Fibroblast of lung (primary cell): ENCODE measurements at regions not wholly inside any gene's neighbourhood (a gene's known extent, or its start where the extent isn't known, plus 50 kb on each side); places are given as distances from the start of the nearest gene placed in this dataset.

Source experiments
- EZH2 ChIP-seq: IDR thresholded peaks from 2 replicates; pipeline ENCODE4 v1.5.1; 2012; ENCODE audit warnings: low read length, control low read depth, mild to moderate bottlenecking; ENCODE audit errors: missing control alignments
- TF ChIP-seq, protein P1 (sequence below), 2 donors: IDR thresholded peaks in 1 of 2; conservative IDR thresholded peaks in 1 of 2; 1 replicate in 1 of 2; 2 replicates in 1 of 2; pipeline ENCODE4 v1.5.1; 2011 to 2012; ENCODE audit warnings: low read length in 2 of 2, control low read depth in 1 of 2, inconsistent platforms in 1 of 2, low read depth in 1 of 2, mild to moderate bottlenecking in 1 of 2

DNA sequence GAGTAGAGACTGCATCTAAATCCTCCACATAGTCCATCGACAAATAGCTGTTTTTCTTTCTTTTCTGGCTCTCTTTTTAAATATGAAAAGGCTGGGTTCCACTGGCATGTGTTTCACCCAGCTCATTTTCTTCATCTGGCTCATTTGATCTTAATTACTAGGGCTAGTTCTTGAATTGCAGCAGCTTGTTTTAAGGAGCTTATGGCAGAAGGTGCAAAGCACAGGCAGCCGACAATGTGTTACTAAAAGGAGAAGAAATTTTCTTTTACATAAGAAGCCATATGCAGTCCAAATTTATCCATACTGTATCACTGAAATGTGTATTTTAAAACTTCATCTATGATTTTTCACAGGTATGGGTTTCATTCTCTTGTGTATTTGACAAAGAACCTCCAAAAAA lies 205.6 kb upstream of the PTER start:
- TF ChIP-seq, protein P1, sequence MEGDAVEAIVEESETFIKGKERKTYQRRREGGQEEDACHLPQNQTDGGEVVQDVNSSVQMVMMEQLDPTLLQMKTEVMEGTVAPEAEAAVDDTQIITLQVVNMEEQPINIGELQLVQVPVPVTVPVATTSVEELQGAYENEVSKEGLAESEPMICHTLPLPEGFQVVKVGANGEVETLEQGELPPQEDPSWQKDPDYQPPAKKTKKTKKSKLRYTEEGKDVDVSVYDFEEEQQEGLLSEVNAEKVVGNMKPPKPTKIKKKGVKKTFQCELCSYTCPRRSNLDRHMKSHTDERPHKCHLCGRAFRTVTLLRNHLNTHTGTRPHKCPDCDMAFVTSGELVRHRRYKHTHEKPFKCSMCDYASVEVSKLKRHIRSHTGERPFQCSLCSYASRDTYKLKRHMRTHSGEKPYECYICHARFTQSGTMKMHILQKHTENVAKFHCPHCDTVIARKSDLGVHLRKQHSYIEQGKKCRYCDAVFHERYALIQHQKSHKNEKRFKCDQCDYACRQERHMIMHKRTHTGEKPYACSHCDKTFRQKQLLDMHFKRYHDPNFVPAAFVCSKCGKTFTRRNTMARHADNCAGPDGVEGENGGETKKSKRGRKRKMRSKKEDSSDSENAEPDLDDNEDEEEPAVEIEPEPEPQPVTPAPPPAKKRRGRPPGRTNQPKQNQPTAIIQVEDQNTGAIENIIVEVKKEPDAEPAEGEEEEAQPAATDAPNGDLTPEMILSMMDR (conservative IDR thresholded peaks at IDR 0.05 in 1 of 2, IDR thresholded peaks at IDR 0.05 in 1 of 2; ENCODE audit: low read depth in 1 of 2, low read length in 2 of 2): no peak
- no peak for TF ChIP-seq EZH2
